Fibroblast of villous mesenchyme (primary cell): ENCODE measurements at regions not wholly inside any gene's neighbourhood (a gene's known extent, or its start where the extent isn't known, plus 50 kb on each side); places are given as distances from the start of the nearest gene placed in this dataset.

ENCODE experiments used
- DNase-seq: peaks from one replicate; pipeline ENCODE4 v3.0.0-alpha.2; 2010; ENCODE audit warnings: low read depth
- H3K4me3 ChIP-seq: 2 replicates; pipeline ENCODE4 v1.5.1; 2011; ENCODE audit warnings: low read depth, mild to moderate bottlenecking, low read length
- TF ChIP-seq, protein P1 (sequence below): IDR thresholded peaks from 2 replicates; pipeline ENCODE4 v1.5.1; 2012; ENCODE audit warnings: low read depth, mild to moderate bottlenecking, low read length; ENCODE audit not compliant: insufficient read depth

DNA sequence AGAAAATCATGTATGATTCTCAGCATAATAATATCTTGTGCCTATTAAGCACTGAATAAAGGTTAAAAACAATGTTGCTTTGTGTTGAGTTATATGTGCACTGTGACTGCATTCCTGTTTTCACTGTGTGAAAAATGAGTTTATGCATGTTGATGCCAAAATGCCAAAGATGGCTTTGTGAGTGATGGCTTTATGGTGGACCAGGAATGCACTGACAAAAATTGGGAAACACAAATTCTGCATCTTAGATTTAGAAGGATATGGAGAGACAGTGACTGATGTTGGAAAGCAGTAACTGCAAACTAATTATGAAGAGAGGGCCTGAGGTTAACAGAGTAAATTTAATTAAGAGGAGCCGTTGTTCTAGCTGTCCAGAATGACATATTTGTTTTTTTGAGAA lies 440.4 kb downstream of the KIF20B start:
- TF ChIP-seq, protein P1, sequence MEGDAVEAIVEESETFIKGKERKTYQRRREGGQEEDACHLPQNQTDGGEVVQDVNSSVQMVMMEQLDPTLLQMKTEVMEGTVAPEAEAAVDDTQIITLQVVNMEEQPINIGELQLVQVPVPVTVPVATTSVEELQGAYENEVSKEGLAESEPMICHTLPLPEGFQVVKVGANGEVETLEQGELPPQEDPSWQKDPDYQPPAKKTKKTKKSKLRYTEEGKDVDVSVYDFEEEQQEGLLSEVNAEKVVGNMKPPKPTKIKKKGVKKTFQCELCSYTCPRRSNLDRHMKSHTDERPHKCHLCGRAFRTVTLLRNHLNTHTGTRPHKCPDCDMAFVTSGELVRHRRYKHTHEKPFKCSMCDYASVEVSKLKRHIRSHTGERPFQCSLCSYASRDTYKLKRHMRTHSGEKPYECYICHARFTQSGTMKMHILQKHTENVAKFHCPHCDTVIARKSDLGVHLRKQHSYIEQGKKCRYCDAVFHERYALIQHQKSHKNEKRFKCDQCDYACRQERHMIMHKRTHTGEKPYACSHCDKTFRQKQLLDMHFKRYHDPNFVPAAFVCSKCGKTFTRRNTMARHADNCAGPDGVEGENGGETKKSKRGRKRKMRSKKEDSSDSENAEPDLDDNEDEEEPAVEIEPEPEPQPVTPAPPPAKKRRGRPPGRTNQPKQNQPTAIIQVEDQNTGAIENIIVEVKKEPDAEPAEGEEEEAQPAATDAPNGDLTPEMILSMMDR = no peak
- no peak for DNase-seq
- no peak overlapping the region for H3K4me3 ChIP-seq

DNA sequence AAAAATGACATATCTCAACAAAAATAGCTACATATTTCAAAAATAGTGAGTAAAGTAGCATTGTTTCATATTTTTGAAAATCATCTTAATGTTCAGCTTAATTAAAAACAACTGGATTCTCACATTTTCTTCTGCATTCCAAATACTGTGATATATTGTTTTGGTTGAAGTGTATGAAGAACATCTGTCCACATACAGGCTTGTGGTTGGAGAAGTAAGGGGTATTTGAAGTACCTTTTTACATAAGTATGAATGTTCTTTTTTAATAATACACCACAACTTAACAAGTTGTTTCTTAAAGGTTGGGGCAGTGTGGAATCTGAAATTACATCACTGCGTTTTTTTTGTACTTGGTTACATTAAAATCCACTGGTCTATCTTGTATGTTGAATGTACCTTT lies 442.5 kb downstream of the KIF20B start:
- DNase-seq = no peak
- H3K4me3 ChIP-seq = no peak overlapping the region
- TF ChIP-seq, protein P1 = no peak

DNA sequence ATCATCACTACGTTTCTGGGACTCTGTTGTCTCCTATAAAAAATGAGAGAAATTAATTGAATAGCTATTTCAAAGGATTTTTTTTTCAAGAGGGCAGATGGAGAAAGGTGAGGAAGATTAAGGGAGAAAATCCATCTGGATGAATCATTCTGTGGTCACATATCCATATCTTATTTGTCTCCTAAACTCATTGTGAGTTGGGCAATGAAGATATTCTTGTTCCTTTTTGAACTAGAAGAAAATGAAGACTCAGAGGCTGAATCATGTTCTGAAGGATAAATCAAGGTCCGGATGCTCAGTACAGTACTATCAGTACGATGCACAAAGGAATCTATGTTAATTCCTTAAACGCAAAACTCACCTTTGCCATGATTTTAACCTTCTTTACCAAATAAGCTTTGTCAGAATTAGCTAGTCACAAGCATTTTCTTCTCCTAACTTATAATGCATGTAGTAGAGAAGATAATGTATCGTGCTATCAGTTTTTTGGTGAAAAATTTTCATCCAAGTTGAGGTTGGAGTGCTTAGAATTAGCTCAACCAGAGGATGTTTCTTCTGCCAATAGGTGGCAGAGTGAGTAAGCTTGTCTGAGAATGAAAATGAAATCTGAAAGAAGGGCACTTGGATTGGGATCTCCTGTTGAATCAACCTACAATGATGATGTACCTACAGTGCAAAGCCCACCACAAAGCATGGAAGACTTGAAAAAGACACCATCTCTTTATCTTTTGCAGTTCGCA lies 446.9 kb downstream of the KIF20B start:
- TF ChIP-seq, protein P1 = peak; percentile 73
- DNase-seq = peak; percentile 72
- H3K4me3 ChIP-seq = no peak overlapping the region

DNA sequence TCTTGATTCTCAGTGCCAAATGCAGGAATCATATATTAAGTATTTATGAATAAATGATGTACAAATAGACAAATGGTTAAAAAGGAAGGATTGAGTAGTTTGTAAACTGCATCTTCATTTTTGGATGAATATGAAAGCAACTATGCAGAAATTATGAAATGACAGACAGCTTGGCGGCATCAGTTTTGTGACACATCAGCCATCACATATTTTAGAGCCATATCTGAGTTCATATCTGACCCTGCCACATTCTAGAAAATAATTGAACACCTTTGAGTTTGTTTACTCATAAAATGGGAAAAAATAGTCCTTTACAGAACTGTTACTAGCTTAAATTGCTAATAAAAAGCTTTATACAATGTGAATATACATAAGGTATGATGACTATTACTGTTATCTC lies 448.2 kb downstream of the KIF20B start:
- TF ChIP-seq, protein P1 = no peak
- DNase-seq = no peak
- H3K4me3 ChIP-seq = no peak overlapping the region

DNA sequence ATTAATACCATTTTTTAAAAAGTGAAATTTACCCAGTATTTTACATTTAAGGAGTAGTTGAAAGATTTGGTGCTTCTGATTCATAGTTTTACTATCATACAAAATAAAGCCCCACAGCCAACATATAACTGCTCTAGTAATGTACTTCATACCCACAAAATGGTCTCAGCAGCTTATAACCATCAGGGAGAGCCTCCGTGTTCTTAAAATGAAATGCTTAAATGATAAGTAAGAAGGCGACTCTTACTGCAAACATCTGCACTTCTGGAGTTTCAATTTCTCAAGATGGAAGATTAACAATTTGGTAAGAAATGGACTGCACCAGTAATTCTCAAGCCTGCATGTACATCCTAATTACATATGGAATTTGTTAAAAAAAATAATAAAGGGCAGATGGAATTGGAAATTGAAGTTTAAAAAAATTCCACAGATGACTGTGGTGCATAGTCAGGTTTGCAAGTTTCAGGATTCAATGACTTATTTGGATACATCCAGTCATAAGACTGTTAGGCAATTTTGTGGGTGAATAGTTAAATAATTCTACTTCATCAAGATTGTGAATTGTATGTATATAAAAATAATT lies 461.0 kb downstream of the KIF20B start:
- TF ChIP-seq, protein P1 = no peak
- peak; percentile 57 for DNase-seq
- H3K4me3 ChIP-seq = no peak overlapping the region

DNA sequence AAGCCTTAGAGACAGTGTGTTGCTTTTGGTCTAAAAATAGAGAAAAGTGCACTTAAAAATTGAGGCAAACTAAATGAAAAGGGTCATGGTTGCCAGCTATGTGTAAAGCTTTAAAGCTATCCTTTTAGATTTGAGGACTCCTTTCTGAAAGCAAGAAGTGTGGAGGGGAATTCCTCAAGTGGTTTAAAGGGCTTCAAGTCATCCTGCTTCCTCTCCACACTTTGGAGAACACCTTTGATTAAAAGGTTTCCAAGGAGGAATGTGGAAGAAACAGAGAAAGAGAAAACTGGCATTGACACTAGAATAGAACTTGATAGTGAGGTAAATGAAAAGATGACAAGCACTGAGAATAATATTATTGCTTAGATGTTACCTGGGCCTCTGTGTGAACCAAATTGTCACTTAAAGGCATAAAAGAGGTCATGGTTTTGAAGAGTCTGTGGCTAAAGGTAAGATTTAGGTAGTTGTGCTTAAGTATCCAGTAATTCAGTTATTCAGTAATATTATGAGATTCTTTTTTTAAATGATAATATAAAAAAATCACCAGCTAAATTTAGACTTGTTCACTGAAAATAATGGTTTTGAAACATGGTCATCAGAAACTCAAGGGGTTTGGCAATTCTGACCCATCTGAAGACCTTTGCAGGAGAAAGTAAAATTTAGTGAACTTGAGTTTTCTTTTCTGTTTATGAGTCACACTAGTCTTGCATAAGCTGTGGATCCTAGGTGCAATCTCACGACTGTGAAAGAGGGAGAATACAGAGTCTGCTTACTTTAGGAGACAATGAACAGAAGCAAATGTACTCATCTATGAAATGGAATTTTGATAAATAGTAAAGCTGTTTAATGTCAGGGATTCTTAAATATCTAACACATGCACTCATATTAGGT lies 466.0 kb downstream of the KIF20B start:
- H3K4me3 ChIP-seq = no peak overlapping the region
- DNase-seq = peak; percentile 95
- TF ChIP-seq, protein P1 = no peak
